ENCODE measurements at regions not wholly inside any gene's neighbourhood (a gene's known extent, or its start where the extent isn't known, plus 50 kb on each side); places are given as distances from the start of the nearest gene placed in this dataset.

DNA sequence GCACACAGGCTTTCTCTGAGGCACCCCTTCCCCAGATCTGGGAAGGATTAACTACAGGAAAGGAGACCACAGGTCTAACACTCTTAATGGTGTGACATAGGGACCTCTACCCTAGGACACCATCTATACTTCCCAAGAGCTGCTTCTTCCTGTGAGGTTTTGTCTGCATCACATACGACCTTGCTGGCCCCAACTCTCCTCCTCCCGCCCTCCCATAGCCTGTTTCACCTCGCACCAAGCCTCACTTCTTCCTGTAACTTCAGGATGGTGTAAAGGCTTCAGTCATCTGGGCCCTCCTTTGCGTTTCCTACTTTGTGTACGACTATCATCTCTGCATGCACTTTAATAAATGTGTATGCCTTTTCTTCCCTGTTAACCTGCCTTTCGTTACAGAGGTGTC, 274.3 kb downstream of the KLF6 start:
- no peak for FAIRE-seq

DNA sequence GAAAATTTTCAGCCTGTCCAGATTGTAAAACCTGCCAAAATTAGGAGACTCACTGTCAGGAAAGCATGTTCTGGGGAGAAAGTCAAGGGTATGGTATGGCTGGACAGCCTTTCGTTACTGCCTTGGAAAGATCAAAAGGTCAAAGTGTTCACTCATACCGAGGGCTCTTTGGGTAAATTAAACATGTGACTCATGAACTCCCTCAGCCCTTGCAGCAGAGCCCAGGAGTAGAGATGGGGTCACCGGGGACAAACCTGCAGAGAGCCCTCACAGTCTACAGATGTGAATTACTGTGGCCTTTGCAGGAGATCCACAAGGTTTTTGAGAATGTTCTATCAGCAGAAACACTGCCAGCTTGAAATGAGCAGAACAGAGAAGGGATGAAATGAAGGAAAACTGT, 275.7 kb downstream of the KLF6 start:
- no peak for FAIRE-seq

DNA sequence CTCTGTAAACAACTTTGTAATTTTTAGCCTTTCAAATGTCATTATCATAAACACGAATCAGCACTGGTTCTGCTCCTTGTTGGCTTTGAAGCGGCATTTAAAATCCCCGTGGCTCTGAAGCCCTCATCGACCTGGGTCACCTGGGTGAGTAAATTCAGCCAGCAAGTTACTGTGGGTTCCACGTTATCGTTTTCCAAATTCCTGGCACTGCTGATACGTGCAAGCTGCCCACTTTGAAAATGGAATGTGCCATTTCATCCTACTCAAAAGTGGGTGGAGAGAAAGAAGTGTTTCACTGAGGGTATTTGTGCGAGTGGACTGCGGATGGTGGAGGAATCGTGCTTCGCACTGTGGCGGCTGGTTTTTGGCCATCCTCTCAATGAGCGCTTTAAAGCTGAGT, 281.7 kb downstream of the KLF6 start:
- FAIRE-seq: no peak

DNA sequence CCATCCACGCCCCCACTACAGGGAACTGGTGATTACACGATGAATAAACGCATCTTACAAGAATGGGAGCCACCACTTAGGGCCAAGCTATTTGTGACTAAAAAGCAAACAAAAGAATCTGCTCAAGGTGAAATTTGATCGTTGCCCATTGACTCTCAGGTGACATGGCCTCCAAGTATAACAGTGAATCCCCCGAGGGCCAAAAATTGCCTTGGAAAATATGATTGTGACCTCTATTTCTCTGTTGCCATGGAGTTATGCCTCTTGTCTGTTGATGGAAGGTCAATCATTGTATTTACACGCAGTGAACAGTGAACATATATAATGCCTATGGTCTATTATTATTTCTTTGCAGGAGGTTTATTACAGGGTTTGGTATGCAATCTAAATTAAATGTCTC, 282.3 kb downstream of the KLF6 start:
- no peak for FAIRE-seq

DNA sequence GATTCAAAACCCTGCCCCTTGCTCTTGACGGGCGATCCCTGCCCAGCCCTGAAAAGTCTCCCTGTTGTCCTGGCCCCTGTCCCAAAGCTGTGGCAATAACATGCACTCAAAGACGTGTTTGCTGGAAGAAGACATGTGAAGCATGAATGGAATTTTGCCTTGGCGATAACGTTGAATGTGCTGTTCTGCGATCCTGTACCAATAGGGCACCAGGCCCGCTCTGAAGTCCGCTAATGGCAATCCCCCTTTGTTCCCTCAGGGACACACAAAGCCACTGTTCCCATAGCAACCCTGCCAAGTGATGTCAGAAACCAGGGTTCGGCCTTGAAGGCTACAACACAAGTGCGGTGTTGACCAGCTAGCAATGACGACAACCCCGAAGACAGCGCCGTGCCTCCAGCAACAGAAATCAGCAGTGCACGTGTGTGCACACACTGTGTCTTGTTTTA, 284.6 kb downstream of the KLF6 start:
- FAIRE-seq: no peak

DNA sequence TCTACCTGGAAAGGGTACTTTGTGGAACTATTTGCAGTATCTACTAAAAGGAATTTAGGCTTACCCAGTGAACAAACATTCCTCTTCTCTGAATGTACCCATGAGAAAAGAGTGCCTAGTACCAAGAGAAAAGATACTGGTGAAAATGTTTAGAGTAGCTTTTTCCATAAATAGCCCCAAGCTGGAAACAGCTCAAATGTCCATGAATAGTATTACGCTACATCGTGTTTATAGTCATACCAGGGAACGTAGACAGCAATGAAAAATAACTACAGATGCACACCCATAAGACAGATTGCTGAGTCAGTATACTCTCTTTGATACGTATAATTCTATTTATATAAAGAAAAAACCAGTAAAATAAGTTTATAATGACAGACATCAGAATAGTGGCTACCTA, 285.9 kb downstream of the KLF6 start:
- no peak for FAIRE-seq

DNA sequence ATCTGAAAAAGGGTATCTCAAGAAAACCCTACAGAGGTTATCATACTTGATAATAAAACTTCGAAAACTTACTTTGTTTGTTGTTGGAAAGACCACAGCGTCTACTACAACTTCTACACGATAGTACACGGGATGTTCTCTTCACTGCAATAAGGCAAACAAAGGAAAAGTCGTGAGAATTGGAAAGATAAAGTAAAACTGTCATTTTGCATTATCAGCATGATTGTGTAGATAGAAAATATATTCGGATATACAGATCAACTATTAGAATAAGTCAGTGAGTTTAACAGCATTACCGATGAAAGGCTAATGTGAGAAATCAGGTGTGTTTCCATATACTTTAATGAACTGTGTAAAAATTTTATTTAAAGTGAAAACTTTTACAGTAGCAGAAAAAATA, 287.4 kb downstream of the KLF6 start:
- FAIRE-seq: no peak

DNA sequence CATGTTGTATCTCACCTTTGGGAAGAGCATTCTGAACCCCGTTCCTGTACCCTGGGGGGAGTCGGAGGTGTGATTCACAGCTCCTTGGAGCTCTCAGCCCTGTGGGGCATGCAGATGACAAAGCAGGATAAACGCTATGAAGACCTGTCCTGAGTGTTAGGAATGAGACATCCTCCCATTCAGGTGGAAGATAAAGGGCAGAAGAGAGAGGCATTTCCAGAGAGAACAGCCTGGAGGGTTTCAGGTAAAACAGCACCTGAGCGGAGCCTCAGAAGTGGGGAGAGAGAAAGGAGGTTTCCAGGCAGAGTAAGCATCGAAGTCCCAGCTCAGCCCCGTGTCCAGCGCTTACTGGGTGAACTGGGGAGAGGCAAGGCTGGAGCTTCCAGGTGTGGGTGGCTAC, 288.9 kb downstream of the KLF6 start:
- FAIRE-seq: no peak

DNA sequence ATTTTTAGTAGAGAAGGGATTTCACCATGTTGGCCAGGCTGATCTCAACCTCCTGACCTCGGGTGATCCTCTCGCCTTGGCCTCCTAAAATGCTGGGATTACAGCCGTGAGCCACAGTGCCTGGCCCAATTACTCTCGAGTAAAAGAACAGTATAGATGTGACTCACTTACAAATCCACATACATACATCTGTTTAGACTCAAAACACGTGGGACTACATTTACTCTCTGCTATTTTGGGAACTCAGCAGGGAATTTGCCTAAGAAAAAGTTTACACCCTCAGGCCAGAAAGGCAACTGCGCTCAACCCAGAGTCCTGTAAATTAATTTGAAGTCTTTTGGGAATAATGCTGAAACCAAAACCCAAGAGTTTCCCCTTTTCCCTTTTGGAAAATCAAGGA, 289.7 kb downstream of the KLF6 start:
- FAIRE-seq: no peak

DNA sequence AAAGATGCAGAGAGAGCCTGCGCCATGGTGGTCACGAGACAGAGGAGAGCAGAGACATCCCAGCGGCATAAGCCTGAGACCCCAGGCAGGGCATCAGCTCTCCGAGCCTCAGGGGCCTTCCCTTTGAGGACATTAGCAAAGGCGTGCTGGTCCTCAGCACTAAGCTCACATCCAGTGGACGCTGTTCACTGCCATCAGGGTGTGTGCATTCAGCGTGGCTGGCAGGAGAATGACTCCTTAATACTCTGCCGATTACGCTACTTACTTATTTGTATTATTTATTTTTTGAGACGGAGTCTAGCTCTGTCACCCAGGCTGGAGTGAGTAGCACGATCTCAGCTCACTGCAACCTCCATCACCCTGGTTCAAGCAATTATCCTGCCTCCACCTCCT, 290.2 kb downstream of the KLF6 start:
- FAIRE-seq: no peak

DNA sequence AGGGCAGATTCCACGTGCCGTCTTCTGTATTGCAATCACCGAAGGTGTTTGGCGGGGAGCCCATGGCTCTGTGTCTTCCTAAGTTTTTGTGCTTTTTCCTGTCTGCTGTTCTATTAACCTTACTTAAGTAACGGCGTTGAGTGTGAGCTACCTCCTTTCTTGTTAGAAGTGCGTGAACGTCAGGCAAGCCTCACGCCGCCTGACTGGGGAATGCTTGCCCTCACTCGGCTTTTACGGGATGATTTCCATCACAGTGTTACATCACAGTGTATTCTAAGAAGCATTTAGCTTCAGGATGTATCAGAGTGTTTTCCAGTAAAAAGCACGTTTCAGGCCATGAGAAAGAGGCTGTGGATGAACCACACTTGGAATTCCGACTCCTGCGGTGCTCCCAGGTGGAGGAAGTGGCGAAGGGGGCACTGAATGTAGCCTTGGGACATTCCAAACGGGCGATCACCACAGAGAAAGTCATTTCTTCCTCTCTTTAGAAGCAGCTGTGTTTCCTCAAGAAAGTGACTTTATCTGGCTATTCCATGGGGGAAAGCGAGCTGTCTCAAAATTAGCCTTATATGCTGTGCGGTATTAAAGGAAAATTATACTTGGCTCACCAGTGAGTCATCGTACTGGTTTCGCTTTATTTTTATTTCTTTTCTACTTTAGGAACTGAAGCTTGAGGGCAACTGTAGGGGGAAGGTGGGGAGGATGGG, 290.7 kb downstream of the KLF6 start:
- FAIRE-seq: no peak

DNA sequence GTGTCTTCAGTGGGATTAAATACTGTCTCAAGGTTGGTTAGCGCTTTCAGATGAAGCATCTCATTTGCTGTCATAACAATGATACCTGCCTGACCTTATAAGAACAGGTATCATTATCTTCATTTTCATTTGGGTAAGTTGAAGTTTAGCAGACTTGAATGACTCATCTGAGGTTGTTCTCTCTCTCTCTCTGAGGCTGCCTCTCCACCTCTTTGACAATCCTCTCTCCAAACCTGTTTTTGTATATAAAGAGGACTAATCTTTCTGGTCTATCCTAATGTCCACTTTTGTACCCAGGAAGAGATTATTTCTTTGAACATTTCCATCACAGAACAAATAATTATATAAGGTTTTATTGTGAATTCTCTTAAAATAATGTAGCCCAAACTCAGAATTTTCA, 291.4 kb downstream of the KLF6 start:
- FAIRE-seq: no peak

DNA sequence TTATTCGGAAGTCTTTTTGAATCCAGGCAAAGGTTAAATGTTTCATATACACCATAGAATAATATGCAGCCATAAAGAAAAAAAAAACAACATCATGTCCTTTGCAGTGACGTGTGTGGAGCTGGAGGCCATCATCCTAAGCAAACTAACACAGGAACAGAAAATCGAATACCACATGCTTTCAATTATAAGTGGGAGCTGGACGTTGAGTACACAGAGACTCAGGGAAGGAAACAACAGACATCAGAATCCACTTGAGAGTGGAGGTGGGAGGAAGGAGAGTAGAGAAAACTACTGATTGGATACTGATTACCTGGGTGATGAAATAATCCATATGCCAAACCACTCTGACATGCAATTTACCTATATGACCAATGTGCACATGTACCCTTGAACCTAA, 293.4 kb downstream of the KLF6 start:
- no peak for FAIRE-seq

DNA sequence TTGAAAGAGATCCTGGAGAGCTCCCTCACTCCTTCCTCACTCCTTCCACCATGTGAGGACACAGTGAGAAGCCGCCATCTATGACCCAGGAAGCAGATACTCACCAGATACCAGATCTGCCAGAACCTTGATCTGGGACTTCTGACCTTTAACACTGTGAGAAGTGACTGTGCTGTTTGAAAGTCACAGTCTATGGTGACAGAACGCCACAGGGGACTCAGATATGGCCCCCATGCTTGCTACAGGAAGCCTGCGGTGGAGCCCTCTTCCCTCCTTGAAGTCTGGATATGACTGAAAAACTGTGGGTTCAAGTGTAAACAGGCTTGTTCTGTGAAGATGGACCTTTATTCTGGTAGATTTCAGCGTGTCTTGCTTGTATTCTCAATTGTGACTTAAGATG, 297.8 kb downstream of the KLF6 start:
- FAIRE-seq: no peak

DNA sequence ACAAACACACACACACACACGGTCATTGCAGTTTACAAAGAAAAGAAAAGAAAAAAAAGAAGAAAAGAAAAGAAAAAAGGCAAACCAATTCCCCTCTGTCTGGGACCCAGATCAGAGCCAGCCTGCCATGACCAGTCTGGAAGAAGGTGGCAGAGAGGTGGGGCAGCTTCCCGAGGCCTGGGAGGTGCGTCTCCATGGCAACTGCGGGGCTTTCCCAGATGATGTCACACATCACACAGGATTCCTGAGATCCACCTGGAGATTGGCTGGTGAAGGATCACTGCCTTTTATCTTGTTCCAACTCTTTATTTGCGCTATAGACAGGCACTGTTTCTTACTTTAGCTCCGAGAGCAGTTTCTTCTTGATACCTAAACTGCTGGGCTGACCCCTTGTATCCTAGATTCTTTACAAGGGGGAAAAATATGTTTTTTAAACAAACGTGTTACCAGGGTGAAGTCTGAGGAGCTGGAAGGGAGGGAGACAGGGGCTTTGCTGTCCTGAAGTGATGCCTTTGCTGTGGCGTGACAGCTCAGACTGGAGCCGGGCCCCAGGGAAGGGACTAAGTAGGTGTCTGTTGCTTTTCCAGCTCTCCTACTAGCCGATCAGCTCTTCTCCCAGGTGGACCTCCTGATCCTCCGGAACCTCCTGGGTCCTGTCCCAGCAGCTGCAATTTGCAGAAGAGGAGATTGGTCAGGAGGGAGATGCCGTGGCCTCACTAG, 298.5 kb downstream of the KLF6 start:
- FAIRE-seq: peak; percentile 79

DNA sequence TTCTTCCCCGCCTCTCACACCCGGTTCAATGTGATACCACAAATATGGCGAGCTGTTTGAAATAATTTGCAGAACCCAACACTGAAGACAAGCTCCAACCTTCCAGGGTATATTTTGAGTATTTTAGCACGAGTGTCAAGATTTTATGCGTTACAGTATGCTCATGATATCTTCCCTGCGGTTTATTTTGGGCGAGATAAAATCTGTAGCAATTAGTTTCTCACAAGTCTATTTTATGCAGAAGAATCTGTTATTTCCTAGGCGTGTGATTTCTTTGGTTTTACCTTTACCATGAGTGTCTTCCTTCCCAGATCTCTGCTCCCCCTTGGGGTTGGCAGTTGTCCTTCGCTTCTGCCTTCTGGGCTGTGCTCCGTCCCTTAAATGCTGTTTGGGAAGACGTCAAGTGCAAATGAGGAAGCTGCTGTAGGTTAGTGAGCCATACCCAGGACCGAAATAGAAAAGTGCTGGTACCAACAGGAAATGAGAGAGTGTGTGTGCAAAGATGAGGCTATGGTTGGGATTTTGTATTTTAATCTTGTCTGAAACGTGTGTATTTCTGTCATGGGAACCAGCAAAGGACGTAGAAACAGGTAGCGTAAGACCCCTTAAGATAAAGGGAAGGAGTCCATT, 299.8 kb downstream of the KLF6 start:
- FAIRE-seq: no peak

DNA sequence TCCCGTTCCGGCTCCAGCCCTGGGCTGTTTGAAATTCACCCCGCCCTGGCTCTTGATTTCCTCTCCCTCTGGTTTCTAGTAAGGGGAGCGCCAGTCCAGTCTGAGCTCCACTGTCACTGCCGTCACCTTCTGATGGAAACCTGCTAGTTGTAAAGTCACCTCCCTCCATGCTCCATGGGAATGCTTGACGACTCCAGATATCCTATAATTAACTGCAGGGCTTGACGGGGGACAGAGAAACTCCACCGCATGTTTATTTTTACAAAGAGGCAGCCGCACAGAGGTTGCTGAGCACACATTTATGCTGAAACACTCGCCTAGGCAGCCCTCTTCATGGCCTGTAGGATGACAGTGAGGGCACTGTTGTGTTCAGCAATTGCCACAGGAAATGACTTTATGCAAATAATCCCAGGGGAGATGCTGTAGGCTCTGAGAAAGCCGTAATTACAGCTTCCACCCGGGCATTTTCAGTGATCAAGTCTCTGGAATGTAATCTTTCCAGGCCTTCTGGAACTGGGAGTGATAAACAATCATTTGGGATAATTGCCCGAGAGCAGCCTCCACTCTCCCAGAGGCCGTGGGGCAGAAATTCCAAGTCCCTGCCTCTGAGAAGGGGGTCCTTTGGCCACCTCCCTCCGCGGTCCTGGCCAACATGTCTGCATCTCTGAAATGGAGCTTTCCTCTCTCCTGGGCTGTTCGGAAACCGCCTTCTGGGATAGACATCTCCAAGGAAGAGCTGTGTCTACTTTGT, 300.5 kb downstream of the KLF6 start:
- FAIRE-seq: no peak

DNA sequence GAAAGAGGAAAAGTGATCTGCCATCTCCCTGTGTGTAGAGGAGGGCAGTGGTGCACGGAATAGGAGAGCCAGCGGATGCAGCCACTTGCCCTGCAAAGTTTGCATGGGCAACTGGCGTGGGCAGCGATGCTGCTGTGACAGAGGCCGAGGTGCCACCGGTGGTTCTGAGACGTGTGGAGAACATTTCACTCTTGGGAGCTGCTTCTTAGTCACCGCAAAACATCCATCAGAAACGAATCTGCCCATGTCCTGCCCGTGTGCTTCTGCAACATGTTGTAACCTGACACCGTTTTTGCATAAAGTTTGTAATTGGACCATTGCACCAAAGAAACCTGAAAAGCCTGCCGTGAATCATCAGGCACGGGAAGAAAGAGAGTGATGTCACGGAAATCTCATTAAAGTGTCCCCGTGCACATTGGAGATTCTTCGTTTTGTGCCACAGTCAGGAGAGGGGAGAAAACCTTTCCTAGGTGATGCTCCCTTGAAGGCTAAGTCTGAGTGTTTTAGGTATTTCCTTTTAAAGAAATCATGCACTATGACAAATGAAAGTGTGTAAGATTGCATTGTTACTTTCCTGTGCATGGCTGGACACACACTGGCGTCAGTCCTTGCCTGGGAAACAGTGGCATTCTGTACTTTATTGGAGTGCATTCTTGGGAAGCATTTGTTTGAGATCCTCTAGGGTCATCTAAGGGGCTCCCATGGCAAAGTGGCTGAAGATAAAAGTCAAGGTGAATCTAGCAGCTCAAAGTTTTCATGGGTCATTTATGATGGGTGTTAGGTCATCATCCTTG, 302.6 kb downstream of the KLF6 start:
- peak; percentile 33 for FAIRE-seq

DNA sequence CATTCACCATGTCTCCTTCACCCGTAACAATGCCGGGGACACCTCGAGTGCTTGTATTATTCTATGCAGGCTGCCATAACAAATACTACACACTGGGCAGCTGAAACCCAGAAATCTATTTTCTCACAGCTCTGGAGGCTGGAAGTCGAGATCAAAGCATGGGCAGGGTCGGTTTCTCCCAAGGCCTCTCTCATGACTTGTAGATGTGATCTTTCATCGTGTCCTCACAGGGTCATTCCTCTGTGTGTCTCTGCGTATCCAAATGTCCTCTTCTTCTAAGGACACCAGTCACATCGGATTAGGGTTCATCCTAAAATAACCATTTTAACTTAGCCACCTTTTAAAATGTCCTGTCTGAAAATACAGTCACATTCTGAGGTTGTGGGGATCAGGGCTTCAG, 303.5 kb downstream of the KLF6 start:
- no peak for FAIRE-seq

DNA sequence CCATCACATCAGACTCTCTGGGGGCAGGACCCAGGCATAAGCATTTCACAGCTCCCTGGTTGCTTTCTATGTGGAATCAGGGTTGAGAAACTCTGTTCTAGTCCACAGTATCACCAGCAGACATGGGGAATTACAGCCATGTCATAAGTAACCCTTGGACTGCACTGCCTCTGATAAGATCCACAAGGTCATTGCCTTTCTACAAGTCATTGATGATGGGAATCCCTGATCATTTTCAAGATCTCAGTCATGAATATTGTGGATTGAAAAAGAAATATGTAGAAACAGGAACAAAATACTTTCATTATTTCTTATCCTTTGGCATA, 304.1 kb downstream of the KLF6 start:
- FAIRE-seq: no peak

DNA sequence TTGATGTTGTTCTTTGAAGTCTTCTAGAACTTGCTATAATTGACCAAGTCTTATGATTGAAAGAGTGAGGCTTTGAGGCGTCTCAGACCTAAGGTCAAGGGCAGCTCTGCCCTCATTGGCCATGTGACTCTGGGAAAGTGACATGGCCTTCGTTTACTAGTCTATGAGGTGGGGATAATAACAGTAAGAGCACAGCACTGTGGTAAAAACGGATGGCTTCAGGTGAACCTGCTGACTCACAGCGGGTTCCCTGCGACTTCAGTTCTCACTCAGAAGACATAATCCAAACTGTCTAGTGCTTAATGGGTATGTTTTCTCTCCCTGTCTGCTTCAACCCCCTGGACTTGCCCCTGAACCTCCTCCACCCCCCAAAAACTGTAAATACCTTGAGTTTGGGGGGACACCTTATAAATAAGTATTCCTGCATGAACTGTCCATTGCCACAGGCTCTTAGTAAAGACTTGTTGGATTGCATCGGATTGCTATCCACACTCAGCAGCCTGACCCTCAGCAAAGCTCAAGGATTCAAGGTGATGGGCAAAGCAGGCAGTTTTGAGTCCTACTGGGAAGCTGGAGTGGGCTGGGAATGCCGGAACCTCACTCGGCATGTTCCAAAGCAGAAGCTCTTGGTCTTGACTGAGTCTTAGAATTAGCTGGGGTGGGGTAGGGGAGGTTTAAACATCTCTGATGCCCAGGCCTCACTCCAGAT, 304.6 kb downstream of the KLF6 start:
- FAIRE-seq: no peak

DNA sequence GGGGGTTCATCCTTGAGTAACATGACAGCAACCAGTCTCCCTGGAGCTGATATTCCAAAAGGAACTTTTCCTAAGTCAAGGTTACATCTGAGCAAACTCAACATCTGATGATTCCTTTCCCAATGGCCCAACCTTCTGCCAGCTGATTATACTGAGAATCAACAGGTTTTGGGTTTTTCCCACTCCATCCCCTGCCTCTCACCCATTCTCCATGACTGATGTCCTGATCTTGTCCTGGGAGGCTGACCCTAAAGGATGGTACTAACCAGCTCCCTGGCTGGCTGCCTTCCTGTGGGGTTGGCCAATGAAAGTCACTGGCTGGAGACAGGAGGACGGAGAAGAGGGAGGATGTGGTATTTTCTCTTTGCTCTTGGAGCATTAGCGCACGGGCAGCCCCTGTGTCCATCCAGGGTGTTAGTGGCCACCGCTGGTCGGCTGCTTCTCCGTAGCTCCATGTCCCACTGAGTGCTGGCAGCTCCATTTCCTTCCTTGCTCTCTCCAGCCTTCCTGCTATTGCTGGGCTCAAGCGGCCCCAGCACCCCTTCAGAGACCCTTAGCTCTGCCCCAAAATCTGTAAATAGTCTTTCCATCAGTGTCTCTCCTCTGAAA, 306.2 kb upstream of the PITRM1 start:
- no peak for FAIRE-seq
